ENCODE measurements at regions not wholly inside any gene's neighbourhood (a gene's known extent, or its start where the extent isn't known, plus 50 kb on each side); places are given as distances from the start of the nearest gene placed in this dataset.

- in situ Hi-C loops (cut with MboI) = loop anchor here (25.0 kb wide), 1 partner anchor 195 kb away; no protein-coding TSS in a partner anchor
Measured at GRCh38 chr11:128642571-128642970, 51.3 kb upstream of the FLI1 start.

GRCh38 chr11:128643661-128644317, 50.1 kb upstream of the FLI1 start:
- DNase-seq (ENCODE audit: low read depth, low spot score) (no peak), FAIRE-seq (no peak), ATAC-seq (peak; percentile 64)
- Histone ChIP-seq H3K27ac (ENCODE audit: control insufficient read depth, insufficient read depth) (no peak overlapping the region), H3K4me1 (ENCODE audit: control insufficient read depth, insufficient read depth, low read length) (no peaks in the 10 kb centered on the region), H3K27me3 (replicated peaks in 1 of 2; ENCODE audit: control insufficient read depth in 2 of 2, insufficient read depth in 2 of 2, low read length in 1 of 2) (peaks cover 0 to 1% of the 10 kb centered on the region in 2 experiments; a peak in 1 of 4 replicates), H3K4me2 (ENCODE audit: control insufficient read depth, insufficient read depth) (no peak overlapping the region), H4K20me1 (ENCODE audit: control insufficient read depth, insufficient read depth) (no peaks in the 10 kb centered on the region), H3K79me2 (ENCODE audit: control insufficient read depth, insufficient read depth, low read length) (no peaks in the 10 kb centered on the region), H3K9ac (ENCODE audit: control insufficient read depth, insufficient read depth, low read length) (no peak overlapping the region), H2AFZ (ENCODE audit: control insufficient read depth, low read depth, low read length) (no peak overlapping the region), H3K9me3 (replicated peaks; ENCODE audit: control insufficient read depth, insufficient read depth, low read length) (no peaks in the 10 kb centered on the region), H3K4me3 (no peak overlapping the region), H3K36me3 (ENCODE audit: control insufficient read depth in 2 of 2, insufficient read depth in 2 of 2, low read length in 1 of 2) (no peaks in the 10 kb centered on the region)
- intact Hi-C loops (cut with micrococcal nuclease; ENCODE audit: unreplicated experiment) (no loop called here), in situ Hi-C loops (cut with MboI) (loop anchor here (25.0 kb wide), 1 partner anchor 194 kb away; no protein-coding TSS in a partner anchor)
- ChIA-PET RAD21 (ENCODE audit: unreplicated experiment) (no interaction called here), CTCF (no interaction called here), POLR2A (no interaction called here), SMC1A (ENCODE audit: uncharacterized antibody, unreplicated experiment) (no interaction called here)
- WGBS (ENCODE audit: insufficient coverage, insufficient replicate concordance, low lambda C conversion rate, missing lambda C conversion rate) = 53% methylated on average over 12 of the region's 12 CpGs
- TF ChIP-seq, protein P1, sequence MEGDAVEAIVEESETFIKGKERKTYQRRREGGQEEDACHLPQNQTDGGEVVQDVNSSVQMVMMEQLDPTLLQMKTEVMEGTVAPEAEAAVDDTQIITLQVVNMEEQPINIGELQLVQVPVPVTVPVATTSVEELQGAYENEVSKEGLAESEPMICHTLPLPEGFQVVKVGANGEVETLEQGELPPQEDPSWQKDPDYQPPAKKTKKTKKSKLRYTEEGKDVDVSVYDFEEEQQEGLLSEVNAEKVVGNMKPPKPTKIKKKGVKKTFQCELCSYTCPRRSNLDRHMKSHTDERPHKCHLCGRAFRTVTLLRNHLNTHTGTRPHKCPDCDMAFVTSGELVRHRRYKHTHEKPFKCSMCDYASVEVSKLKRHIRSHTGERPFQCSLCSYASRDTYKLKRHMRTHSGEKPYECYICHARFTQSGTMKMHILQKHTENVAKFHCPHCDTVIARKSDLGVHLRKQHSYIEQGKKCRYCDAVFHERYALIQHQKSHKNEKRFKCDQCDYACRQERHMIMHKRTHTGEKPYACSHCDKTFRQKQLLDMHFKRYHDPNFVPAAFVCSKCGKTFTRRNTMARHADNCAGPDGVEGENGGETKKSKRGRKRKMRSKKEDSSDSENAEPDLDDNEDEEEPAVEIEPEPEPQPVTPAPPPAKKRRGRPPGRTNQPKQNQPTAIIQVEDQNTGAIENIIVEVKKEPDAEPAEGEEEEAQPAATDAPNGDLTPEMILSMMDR (IDR thresholded peaks at IDR 0.05 in 2 of 3, conservative IDR thresholded peaks at IDR 0.05 in 1 of 3; ENCODE audit: control insufficient read depth in 2 of 3, extremely low read depth in 1 of 3, insufficient read depth in 1 of 3, low read depth in 3 of 3, low read length in 3 of 3) = 0 out of 6 replicates have a peak, but pooled peaks of 1 of the 3 experiments have one; percentile 8
- no peak for TF ChIP-seq CHD1 (IDR thresholded peaks at IDR 0.05; ENCODE audit: low read depth, low read length)
- no TSS peak for BruUV-seq (replicated peaks)

More at GRCh38 chr11:128642571-128642970, 51.3 kb upstream of the FLI1 start:
- Histone ChIP-seq H3K27ac (ENCODE audit: control insufficient read depth, insufficient read depth) (no peak overlapping the region), H3K4me3 (no peak overlapping the region), H3K4me2 (ENCODE audit: control insufficient read depth, insufficient read depth) (no peak overlapping the region), H3K9ac (ENCODE audit: control insufficient read depth, insufficient read depth, low read length) (no peak overlapping the region), H3K36me3 (ENCODE audit: control insufficient read depth in 2 of 2, insufficient read depth in 2 of 2, low read length in 1 of 2) (no peaks in the 10 kb centered on the region), H3K79me2 (ENCODE audit: control insufficient read depth, insufficient read depth, low read length) (no peaks in the 10 kb centered on the region), H3K9me3 (replicated peaks; ENCODE audit: control insufficient read depth, insufficient read depth, low read length) (no peaks in the 10 kb centered on the region; the same call in 2 of the 3 replicates), H3K4me1 (ENCODE audit: control insufficient read depth, insufficient read depth, low read length) (no peaks in the 10 kb centered on the region), H4K20me1 (ENCODE audit: control insufficient read depth, insufficient read depth) (no peaks in the 10 kb centered on the region), H2AFZ (ENCODE audit: control insufficient read depth, low read depth, low read length) (no peak overlapping the region), H3K27me3 (replicated peaks in 1 of 2; ENCODE audit: control insufficient read depth in 2 of 2, insufficient read depth in 2 of 2, low read length in 1 of 2) (peaks cover 0 to 1% of the 10 kb centered on the region in 2 experiments; a peak in 1 of 4 replicates)
- RAD21 ChIA-PET (ENCODE audit: unreplicated experiment) = no interaction called here
- no peak for DNase-seq (ENCODE audit: low read depth, low spot score)
- no peak for FAIRE-seq
- POLR2A ChIA-PET = no interaction called here
- CTCF ChIA-PET = no interaction called here
- no peak for TF ChIP-seq ZSCAN29 (IDR thresholded peaks at IDR 0.05)
- no peak for TF ChIP-seq MEF2B (IDR thresholded peaks at IDR 0.05; ENCODE audit: partially characterized antibody, poor library complexity, severe bottlenecking)
- WGBS (ENCODE audit: insufficient coverage, insufficient replicate concordance, low lambda C conversion rate, missing lambda C conversion rate) = 48% methylated on average over 2 of the region's 2 CpGs
- ATAC-seq = no peak
- BruUV-seq (replicated peaks) = no TSS peak
- SMC1A ChIA-PET (ENCODE audit: uncharacterized antibody, unreplicated experiment) = no interaction called here
- intact Hi-C loops (cut with micrococcal nuclease; ENCODE audit: unreplicated experiment) = no loop called here

Data from GM12878 (cell line).